Fibroblast of pulmonary artery (primary cell): ENCODE measurements at regions not wholly inside any gene's neighbourhood (a gene's known extent, or its start where the extent isn't known, plus 50 kb on each side); places are given as distances from the start of the nearest gene placed in this dataset.

ENCODE experiments used
- DNase-seq: peaks from one replicate; pipeline ENCODE4 v3.0.0-alpha.2; 2010; ENCODE audit warnings: low read depth
- H3K4me3 ChIP-seq: replicated peaks from 2 replicates; pipeline ENCODE4 v1.5.1; 2011; ENCODE audit warnings: low read depth, mild to moderate bottlenecking, control low read depth, low read length, moderate library complexity
- CTCF ChIP-seq: IDR thresholded peaks from 2 replicates; pipeline ENCODE4 v1.5.1; 2011; ENCODE audit warnings: mild to moderate bottlenecking, control low read depth, low read length, inconsistent platforms; ENCODE audit errors: missing control alignments

- no peak overlapping the region for H3K4me3 ChIP-seq
- no peak for TF ChIP-seq CTCF
- no peak for DNase-seq
These were observed 446.8 kb downstream of the TMEM135 start for GRCh38 chr11:87484566-87484965.

- no peak overlapping the region for H3K4me3 ChIP-seq
- DNase-seq = no peak
- TF ChIP-seq CTCF = no peak
These were observed 439.6 kb downstream of the TMEM135 start for GRCh38 chr11:87477321-87477720.

- DNase-seq = peak; percentile 10
- TF ChIP-seq CTCF = no peak
- H3K4me3 ChIP-seq = no peak overlapping the region
These were observed 435.4 kb downstream of the TMEM135 start for GRCh38 chr11:87473174-87473573.

- H3K4me3 ChIP-seq = no peak overlapping the region
- no peak for DNase-seq
- no peak for TF ChIP-seq CTCF
These were observed 428.5 kb downstream of the TMEM135 start for GRCh38 chr11:87466223-87466622.

GRCh38 chr11:87465716-87466115 lies 428.0 kb downstream of the TMEM135 start:
- no peak for DNase-seq
- TF ChIP-seq CTCF = no peak
- no peak overlapping the region for H3K4me3 ChIP-seq

GRCh38 chr11:87463486-87464102 lies 425.9 kb downstream of the TMEM135 start:
- peak; percentile 12 for TF ChIP-seq CTCF
- no peak overlapping the region for H3K4me3 ChIP-seq
- DNase-seq = peak; percentile 5

- no peak overlapping the region for H3K4me3 ChIP-seq
- no peak for DNase-seq
- no peak for TF ChIP-seq CTCF
These were observed 424.4 kb downstream of the TMEM135 start for GRCh38 chr11:87462171-87462570.
